Keratinocyte (primary cell): ENCODE measurements at regions not wholly inside any gene's neighbourhood (a gene's known extent, or its start where the extent isn't known, plus 50 kb on each side); places are given as distances from the start of the nearest gene placed in this dataset.

Experiments used
- DNase-seq: peaks from one replicate; pipeline ENCODE4 v3.0.0-alpha.2; 2011; ENCODE audit warnings: low read depth, missing footprints, low spot score
- FAIRE-seq: peaks from 2 replicates; lab custom pipeline; 2011; peaks lifted over from hg19 to GRCh38; lab: Jason Lieb, UNC
- H2AFZ ChIP-seq: 2 replicates; pipeline ENCODE4 v1.6.0; 2012; ENCODE audit warnings: low read length, control low read depth, inconsistent platforms; ENCODE audit not compliant: control insufficient read depth
- H3K27ac ChIP-seq: 2 replicates; pipeline ENCODE4 v1.5.1; 2011; ENCODE audit warnings: low read length; ENCODE audit not compliant: control insufficient read depth, insufficient read depth
- H3K27me3 ChIP-seq: 3 replicates; pipeline ENCODE4 v1.6.0; 2011; ENCODE audit warnings: low read length; ENCODE audit not compliant: control insufficient read depth, insufficient read depth; ENCODE audit errors: extremely low read depth
- H3K36me3 ChIP-seq, 2 experiments: 2 replicates in 1 of 2; 3 replicates in 1 of 2; pipeline ENCODE4 v1.5.1; 2011; ENCODE audit warnings: low read length in 2 of 2, mild to moderate bottlenecking in 1 of 2; ENCODE audit not compliant: control insufficient read depth in 2 of 2, insufficient read depth in 2 of 2; ENCODE audit errors: extremely low read depth in 1 of 2
- H3K4me1 ChIP-seq: 3 replicates; pipeline ENCODE4 v1.5.1; 2011; ENCODE audit warnings: low read length; ENCODE audit not compliant: control insufficient read depth, insufficient read depth; ENCODE audit errors: extremely low read depth
- H3K4me2 ChIP-seq: 3 replicates; pipeline ENCODE4 v1.6.0; 2011; ENCODE audit warnings: low read depth, low read length; ENCODE audit not compliant: control insufficient read depth, insufficient read depth; ENCODE audit errors: extremely low read depth
- H3K4me3 ChIP-seq, 3 experiments: fragments of 200-600 bp in 1 of 3; sonication (generic) in 1 of 3; 2 replicates in 2 of 3; 3 replicates in 1 of 3; pipeline ENCODE4 v1.5.1; 2011 to 2016; ENCODE audit warnings: low read length in 3 of 3, mild to moderate bottlenecking in 3 of 3, control low read depth in 2 of 3, inconsistent platforms in 1 of 3, low read depth in 1 of 3, mixed read lengths in 1 of 3, mixed run types in 1 of 3, moderate library complexity in 1 of 3; ENCODE audit not compliant: control insufficient read depth in 2 of 3, insufficient read depth in 2 of 3; ENCODE audit errors: extremely low read depth in 1 of 3
- H3K79me2 ChIP-seq: 2 replicates; pipeline ENCODE4 v1.6.0; 2012; ENCODE audit warnings: low read length; ENCODE audit not compliant: control insufficient read depth, insufficient read depth
- H3K9ac ChIP-seq: 3 replicates; pipeline ENCODE4 v1.6.0; 2011; ENCODE audit warnings: low read length; ENCODE audit not compliant: control insufficient read depth, insufficient read depth; ENCODE audit errors: extremely low read depth
- H3K9me1 ChIP-seq: 3 replicates; pipeline ENCODE4 v1.6.0; 2011; ENCODE audit warnings: low read length; ENCODE audit not compliant: control insufficient read depth, insufficient read depth; ENCODE audit errors: extremely low read depth
- H3K9me3 ChIP-seq: 2 replicates; pipeline ENCODE4 v1.5.1; 2012; ENCODE audit warnings: low read depth, low read length; ENCODE audit not compliant: control insufficient read depth
- H4K20me1 ChIP-seq: 3 replicates; pipeline ENCODE4 v1.6.0; 2011; ENCODE audit warnings: low read length; ENCODE audit not compliant: control insufficient read depth, insufficient read depth; ENCODE audit errors: extremely low read depth
- CTCF ChIP-seq, 3 experiments: IDR thresholded peaks in 1 of 3; conservative IDR thresholded peaks in 1 of 3; optimal IDR thresholded peaks in 1 of 3; 2 replicates in 2 of 3; 3 replicates in 1 of 3; pipeline versions ENCODE3 to v1.5.1; 2011; ENCODE audit warnings: low read length in 3 of 3, mild to moderate bottlenecking in 3 of 3, moderate library complexity in 2 of 3, control low read depth in 1 of 3, inconsistent platforms in 1 of 3; ENCODE audit not compliant: insufficient read depth in 2 of 3; ENCODE audit errors: extremely low read depth in 1 of 3
- EZH2 ChIP-seq: IDR thresholded peaks from one replicate; pipeline ENCODE4 v1.6.1; 2012; ENCODE audit warnings: inconsistent platforms, mild to moderate bottlenecking, low read length, moderate library complexity
- dilution Hi-C: fragments of 300-500 bp; cut with MboI; formaldehyde crosslinking; loops from one replicate; pipeline ENCODE4 v1.7.0; 2020; ENCODE audit warnings: low sequenced_read_pairs; ENCODE audit not compliant: extremely low pct_ligation_motif_present

- H3K9ac ChIP-seq: no peak overlapping the region
- H3K4me2 ChIP-seq: no peak overlapping the region
- FAIRE-seq (no peak), DNase-seq (no peak)
- no peaks in the 10 kb centered on the region for H4K20me1 ChIP-seq
- dilution Hi-C loops: no loop called here
- H3K9me1 ChIP-seq: no peaks in the 10 kb centered on the region
- H3K79me2 ChIP-seq: no peaks in the 10 kb centered on the region
- no peaks in the 10 kb centered on the region for H3K36me3 ChIP-seq
- peaks cover 5% of the 10 kb centered on the region for H3K4me1 ChIP-seq
- H3K9me3 ChIP-seq: no peaks in the 10 kb centered on the region
- no peak overlapping the region for H3K27ac ChIP-seq
- peaks cover 11% of the 10 kb centered on the region for H3K27me3 ChIP-seq
- no peak overlapping the region for H3K4me3 ChIP-seq
- TF ChIP-seq CTCF (optimal IDR thresholded peaks at IDR 0.05 in 1 of 3, IDR thresholded peaks at IDR 0.05 in 1 of 3, conservative IDR thresholded peaks at IDR 0.05 in 1 of 3; ENCODE audit: extremely low read depth in 1 of 3, insufficient read depth in 2 of 3, low read length in 3 of 3): no peak
- TF ChIP-seq EZH2: no peak
- no peak overlapping the region for H2AFZ ChIP-seq
Observed at GRCh38 chr22:22087854-22088657, 105.5 kb upstream of the TOP3B start.

GRCh38 chr22:22086501-22087158, 104.0 kb upstream of the TOP3B start:
- Histone ChIP-seq H3K27ac (no peak overlapping the region), H3K4me1 (no peaks in the 10 kb centered on the region), H3K79me2 (no peaks in the 10 kb centered on the region), H2AFZ (no peak overlapping the region), H3K4me3 (no peak overlapping the region), H3K9me3 (no peaks in the 10 kb centered on the region), H3K27me3 (peaks cover 11% of the 10 kb centered on the region), H3K9ac (no peak overlapping the region), H3K36me3 (no peaks in the 10 kb centered on the region), H4K20me1 (no peaks in the 10 kb centered on the region), H3K4me2 (no peak overlapping the region), H3K9me1 (no peaks in the 10 kb centered on the region)
- dilution Hi-C loops: no loop called here
- no peak for DNase-seq
- no peak for TF ChIP-seq CTCF (optimal IDR thresholded peaks at IDR 0.05 in 1 of 3, IDR thresholded peaks at IDR 0.05 in 1 of 3, conservative IDR thresholded peaks at IDR 0.05 in 1 of 3; ENCODE audit: extremely low read depth in 1 of 3, insufficient read depth in 2 of 3, low read length in 3 of 3)
- no peak for TF ChIP-seq EZH2
- FAIRE-seq: no peak
